Activated T-cell treated with anti-CD3 and anti-CD28 coated beads, Interleukin-2, amount 50 U/mL, for 48 hours (primary cell): ENCODE measurements at regions not wholly inside any gene's neighbourhood (a gene's known extent, or its start where the extent isn't known, plus 50 kb on each side); places are given as distances from the start of the nearest gene placed in this dataset.

Experiments used
- DNase-seq, 2 experiments: peaks; one replicate each; pipeline ENCODE4 v3.0.0-alpha.2; 2020

DNA sequence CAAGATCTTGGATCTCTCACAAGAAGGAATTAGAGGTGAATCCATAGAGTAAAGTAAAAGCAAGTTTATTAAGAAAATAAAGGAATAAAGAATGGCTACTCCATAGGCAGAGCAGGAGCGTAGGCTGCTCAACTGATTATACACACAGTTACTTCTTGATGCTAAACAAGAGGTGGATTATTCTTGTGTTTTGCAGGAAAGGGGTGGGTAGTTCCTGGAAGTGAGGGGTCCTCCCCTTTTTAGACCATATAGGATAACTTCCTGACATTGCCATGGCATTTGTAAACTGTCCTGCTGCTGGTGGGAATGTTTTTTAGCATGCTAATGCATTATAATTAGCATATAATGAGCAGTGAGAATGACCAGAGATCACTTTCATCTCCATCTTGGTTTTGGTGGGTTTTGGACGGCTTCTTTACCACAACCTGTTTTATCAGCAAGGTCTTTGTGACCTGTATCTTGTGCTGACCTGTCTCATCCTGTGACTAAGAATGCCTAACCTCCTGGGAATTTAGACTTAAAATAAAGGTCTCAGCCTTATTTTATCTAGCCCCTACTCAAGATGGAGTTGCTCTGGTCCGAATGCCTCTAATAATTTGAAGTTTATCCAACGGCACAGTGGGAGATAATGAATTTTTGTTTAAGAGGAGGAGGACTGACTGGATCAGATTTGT, 165.7 kb upstream of the DMRT1 start:
- no peak for DNase-seq

DNA sequence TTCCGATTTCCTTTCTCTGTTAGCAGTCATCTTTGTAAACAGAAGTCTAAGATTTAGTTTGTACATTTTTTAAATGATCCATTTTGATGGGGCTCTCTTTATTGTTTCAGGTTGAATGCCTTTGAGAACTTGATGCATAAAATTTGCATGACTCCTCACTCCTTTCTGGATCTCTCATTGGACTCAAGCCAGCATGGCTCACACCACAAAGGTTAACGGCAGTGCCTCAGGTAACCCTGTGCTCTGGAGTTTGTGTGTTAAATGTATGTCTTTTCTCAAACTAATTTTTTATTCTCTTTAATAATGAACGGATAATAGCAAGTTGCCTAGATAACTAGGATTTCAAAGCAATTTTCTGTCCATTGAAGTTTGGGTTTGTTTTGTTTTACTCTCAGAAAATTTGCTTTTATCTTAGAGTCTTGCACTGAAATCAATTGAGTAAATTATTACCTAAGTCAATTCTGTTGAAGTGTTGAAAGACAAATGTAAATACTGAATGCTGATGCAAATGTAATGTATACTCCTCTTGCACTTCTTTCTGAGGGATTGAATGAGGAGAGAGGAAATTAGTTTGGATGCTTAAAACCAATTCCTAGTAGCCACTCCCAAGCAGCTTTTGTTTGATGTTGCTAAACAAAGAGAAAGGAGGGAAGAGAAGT, 164.6 kb upstream of the DMRT1 start:
- no peak for DNase-seq

GRCh38 chr9:677461-678097, 163.9 kb upstream of the DMRT1 start:
- no peak for DNase-seq

GRCh38 chr9:678897-679296, 162.6 kb upstream of the DMRT1 start:
- no peak for DNase-seq

DNA sequence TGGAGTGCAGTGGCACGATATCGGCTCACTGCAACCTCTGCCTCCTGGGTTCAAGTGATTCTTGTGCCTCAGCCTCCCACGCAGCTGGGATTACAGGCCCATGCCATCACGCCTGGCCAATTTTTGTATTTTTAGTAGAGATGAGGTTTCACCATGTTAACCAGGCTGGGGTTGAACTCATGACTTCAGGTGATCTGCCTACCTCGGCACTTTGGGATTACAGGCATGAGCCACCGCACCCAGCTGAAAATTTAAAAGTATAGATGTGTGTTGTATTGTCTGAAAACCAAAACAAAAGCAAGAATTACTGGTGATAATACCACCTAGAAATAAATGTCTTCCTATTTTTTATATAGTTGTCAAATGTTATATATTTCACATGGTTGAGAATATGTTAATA, 162.0 kb upstream of the DMRT1 start:
- DNase-seq = no peak

GRCh38 chr9:680106-680505, 161.4 kb upstream of the DMRT1 start:
- DNase-seq = no peak

DNA sequence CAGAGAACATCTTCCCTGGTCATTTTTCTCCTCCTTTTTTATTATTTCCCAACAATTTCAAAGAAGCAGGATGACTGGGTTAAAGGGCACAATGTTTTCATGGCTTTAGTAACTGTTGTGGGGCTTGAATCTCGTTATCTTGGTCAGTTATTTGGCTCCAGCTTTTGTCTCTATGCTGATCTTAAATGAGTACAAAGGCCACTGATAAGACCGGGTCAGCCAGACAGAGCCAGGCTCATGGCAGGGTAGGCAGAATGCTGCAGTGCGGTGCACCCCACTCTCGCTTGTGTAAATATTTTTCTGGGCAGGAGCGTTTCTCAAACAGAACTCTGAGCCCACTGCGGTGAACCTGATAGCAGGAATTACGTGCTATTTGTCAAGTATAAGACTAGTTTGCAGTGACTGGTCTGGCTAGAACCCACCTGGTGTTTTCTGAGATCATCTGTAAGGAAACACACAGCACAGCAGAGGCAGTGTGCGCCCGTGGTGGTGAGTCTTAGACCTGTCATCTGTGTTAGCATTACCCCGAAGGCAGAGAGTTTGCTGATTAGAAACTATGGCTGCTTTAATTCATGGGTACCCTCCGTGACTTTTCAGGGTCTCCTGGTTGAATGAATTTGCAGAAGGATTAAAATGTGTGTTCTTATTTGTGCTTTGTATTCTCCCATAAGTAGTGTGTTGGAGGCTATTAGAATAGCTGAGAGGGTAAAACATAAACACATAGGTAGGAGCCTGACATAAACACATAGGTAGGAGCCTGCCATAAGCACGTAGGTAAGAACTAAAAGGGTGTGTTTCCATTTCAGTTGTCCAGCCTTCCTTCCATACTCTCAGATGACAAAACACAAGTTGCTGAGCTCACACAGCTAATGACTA, 158.6 kb upstream of the DMRT1 start:
- no peak for DNase-seq

- DNase-seq = no peak
Observed at GRCh38 chr9:683509-684021, 157.9 kb upstream of the DMRT1 start.

DNA sequence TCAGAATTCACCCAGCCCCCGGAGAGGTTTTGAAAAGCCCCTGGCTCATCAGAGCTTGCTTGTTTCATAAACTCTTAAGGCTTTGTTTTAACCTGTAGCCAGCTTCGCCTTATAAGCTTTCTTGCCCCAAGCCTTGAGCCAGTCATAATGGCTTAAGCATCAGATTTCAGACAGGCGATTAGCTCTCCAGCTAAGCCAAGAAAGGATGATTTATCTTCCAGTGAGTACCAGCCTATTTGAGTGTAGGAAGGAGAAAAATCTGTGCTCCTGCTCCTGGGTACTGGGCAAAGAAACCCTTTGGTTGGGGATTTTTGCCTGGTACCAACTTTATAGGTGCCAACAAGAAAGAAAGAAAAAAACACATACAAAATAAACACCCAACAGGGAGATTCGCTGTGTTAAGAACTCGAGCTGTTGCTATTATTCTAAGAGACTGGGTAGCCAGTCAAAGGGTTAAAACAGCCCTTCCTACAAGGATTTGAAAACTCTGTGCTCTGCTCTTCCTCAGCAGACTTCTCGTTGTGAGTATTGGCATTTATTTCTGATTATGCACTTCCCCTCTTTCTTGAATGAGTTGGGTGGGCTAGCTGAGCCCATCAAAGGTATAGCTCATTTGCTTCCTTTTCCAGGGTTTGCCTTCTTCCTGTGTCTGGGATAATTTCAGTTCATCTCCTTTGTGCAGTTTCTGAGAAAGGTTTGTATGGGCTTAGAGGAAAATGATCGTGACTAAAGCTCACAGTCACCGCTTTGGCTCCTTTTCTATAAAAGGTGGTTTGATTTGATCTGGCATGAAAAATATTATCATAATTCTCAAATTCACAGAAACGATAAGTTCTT, 157.2 kb upstream of the DMRT1 start:
- DNase-seq = no peak

GRCh38 chr9:684941-685340, 156.6 kb upstream of the DMRT1 start:
- no peak for DNase-seq

DNA sequence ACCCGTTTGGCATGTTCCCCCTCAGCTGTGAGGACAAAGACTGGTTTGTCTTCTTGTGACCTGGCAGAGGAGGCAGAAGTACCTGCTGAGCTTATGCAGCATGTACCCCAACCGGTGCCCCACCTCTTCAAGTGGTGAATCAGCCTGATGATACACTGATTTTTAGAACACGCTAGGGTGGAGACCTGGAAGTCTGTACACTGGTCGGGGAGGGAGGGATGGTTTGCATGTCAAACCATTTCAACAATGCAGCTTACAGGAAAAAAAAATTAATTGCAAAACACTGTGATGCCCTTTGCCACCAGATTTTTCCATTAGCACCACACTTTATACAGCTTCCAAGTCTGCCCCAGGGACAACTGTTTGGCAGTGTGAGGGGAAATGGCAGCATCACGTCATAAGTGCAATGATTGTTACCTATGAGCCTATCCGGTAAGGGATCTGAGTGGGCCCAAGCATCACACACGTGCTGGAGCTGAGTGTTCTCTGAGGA, 155.1 kb upstream of the DMRT1 start:
- no peak for DNase-seq

- DNase-seq = no peak
Observed at GRCh38 chr9:687034-687785, 154.3 kb upstream of the DMRT1 start.

DNA sequence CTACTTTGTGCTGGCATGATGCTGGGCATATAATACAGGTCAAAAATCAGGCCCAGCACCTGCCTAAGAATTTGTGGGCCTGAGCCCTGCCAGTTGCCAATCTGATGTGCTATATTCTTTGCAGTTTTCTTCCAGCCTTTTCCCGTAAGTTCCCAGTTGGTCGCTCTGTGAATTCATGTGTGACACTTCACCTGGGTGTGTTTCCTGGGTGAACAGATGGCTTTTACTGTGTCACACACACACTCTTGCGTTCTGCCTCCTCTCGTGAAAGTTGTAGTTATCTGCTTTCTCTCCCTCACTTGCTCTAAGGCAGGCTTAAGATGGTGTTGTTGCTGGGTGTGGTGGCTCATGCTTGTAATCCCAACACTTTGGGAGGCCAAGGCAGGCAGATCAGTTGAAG, 153.5 kb upstream of the DMRT1 start:
- DNase-seq = no peak

GRCh38 chr9:690517-691111, 150.9 kb upstream of the DMRT1 start:
- no peak for DNase-seq

DNA sequence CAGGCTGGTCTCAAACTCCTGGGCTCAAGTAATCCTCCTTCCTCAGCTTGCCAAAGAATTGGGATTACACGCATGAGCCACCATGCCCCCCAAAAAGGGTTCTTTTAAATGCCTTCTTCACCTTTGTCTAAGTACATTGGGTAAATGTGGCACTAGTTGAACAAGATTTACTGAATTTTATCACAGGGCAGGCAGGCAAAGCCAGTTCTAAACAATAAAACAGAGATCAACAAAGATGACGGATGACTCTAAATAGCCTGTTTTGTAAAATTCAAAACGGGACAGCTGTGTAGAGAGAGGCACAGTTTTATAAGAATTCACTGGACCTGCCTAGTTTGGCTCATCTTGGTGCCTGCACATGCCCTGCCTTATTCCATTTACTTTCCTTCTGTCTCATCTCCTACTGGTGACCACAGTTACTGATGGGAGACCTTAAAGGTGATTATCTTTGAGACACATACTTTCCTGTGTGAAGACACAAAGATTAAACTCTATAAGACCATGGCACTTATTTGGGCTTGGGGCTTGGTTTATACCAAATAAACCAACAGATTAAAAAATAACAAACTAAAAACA, 149.6 kb upstream of the DMRT1 start:
- no peak for DNase-seq

GRCh38 chr9:692636-693129, 148.8 kb upstream of the DMRT1 start:
- no peak for DNase-seq

DNA sequence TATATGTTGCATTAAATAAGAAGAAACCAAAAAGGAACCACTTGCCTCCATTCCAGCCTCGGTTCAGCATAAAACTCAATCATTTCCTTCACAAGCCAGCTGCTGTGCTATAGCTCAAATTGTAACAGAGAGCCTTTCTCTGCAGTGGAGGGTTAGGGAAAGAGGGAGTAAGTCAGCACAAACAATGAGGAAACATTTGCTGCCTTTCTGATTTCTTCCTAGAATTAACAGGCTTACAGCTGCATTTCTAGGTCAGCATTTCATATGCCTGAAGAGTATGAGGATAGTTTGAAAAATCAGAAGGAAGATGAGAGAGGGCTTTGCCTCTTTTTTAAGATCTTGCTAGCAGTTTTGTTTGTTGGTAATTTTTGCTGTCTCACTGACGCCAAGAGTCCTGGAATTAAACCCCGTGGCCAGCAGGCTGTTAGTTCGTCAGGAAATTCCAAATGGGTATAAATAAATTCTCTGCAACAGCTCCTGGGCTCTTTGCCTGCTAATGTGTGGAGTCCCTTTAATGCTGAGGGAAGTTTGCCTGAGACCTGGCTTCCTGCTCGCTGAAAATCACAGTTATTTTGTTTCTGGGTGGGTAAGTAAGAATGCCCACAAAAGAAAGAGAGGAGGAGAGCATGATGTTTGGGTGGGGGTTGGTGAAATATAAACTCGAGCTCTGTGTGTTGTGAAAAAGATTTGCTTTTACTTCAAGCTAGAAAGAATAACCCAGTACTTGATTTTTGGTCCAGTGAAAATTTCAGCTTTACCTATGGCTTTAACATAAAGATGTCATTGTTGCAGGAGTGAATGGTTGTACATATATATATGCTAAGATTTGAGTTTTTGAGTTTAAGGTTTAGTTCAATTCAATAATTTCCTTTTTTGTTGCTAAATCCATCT, 148.1 kb upstream of the DMRT1 start:
- DNase-seq = no peak

DNA sequence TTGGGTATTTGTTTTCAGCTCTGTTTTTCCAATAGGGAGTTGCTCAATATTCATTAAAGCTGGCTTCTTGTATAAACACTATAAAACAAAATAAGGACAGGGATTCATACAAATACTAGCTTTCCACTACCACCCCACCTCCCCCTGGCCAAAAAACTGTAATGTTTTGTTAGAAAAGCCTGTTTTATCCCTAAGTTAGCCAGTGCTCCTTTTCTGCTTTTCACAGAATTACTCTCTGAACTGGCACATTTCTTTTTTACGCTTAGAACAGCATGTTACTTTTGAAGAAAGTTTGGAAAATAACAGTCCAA, 147.4 kb upstream of the DMRT1 start:
- DNase-seq = no peak

- no peak for DNase-seq
Observed at GRCh38 chr9:694403-695154, 146.9 kb upstream of the DMRT1 start.
